CD14-positive monocyte (primary cell): ENCODE measurements at regions not wholly inside any gene's neighbourhood (a gene's known extent, or its start where the extent isn't known, plus 50 kb on each side); places are given as distances from the start of the nearest gene placed in this dataset.

Source experiments
- DNase-seq, 3 donors: peaks; one replicate each; pipeline ENCODE4 v3.0.0-alpha.2; 2011 to 2022
- H2AFZ ChIP-seq: 2 replicates; pipeline ENCODE4 v1.6.0; 2012; ENCODE audit warnings: mild to moderate bottlenecking, low read depth, low read length, inconsistent platforms; ENCODE audit not compliant: insufficient read depth, poor library complexity, severe bottlenecking
- H3K27ac ChIP-seq, 2 donors: 1 replicate in 1 of 2; 2 replicates in 1 of 2; pipeline ENCODE4 v1.5.1; 2012 to 2013; ENCODE audit warnings: low read length in 2 of 2, control low read depth in 1 of 2, inconsistent platforms in 1 of 2, low read depth in 1 of 2, mild to moderate bottlenecking in 1 of 2
- H3K27me3 ChIP-seq, 2 donors: one replicate each; pipeline versions ENCODE4 v1.6.0 to v1.6.1; 2011 to 2013; ENCODE audit warnings: low read length in 2 of 2; ENCODE audit not compliant: control insufficient read depth in 2 of 2, insufficient read depth in 2 of 2
- H3K36me3 ChIP-seq, 2 donors: replicated peaks in 1 of 2; 1 replicate in 1 of 2; 2 replicates in 1 of 2; pipeline versions ENCODE4 v1.5.1 to v1.6.1; 2012 to 2013; ENCODE audit warnings: low read length in 2 of 2, control low read depth in 1 of 2, inconsistent platforms in 1 of 2, mild to moderate bottlenecking in 1 of 2; ENCODE audit not compliant: insufficient read depth in 2 of 2, control insufficient read depth in 1 of 2
- H3K4me1 ChIP-seq, 2 donors: 1 replicate in 1 of 2; 2 replicates in 1 of 2; pipeline versions ENCODE4 v1.5.1 to v1.6.1; 2012 to 2013; ENCODE audit warnings: low read length in 2 of 2, control low read depth in 1 of 2, inconsistent platforms in 1 of 2, mild to moderate bottlenecking in 1 of 2, moderate library complexity in 1 of 2; ENCODE audit not compliant: insufficient read depth in 2 of 2, control insufficient read depth in 1 of 2
- H3K4me2 ChIP-seq: replicated peaks from 2 replicates; pipeline ENCODE3; 2012; ENCODE audit warnings: low read length, moderate library complexity, mild to moderate bottlenecking; ENCODE audit not compliant: poor library complexity, severe bottlenecking; ENCODE audit errors: extremely low read depth
- H3K4me3 ChIP-seq, 3 experiments: fragments of 200-600 bp in 1 of 3; sonication (generic) in 1 of 3; replicated peaks in 1 of 3; 1 replicate in 2 of 3; 2 replicates in 1 of 3; pipeline ENCODE4 v1.5.1; 2011 to 2013; ENCODE audit warnings: low read length in 3 of 3, mild to moderate bottlenecking in 3 of 3, control low read depth in 2 of 3, low read depth in 2 of 3, inconsistent platforms in 1 of 3, moderate library complexity in 1 of 3
- H3K79me2 ChIP-seq: 2 replicates; pipeline ENCODE4 v1.6.0; 2012; ENCODE audit warnings: mild to moderate bottlenecking, control low read depth, inconsistent platforms, low read length, moderate library complexity; ENCODE audit not compliant: insufficient read depth
- H3K9ac ChIP-seq: 2 replicates; pipeline ENCODE4 v1.6.0; 2017; ENCODE audit warnings: low read length, mild to moderate bottlenecking; ENCODE audit not compliant: insufficient read depth, poor library complexity, severe bottlenecking
- H3K9me3 ChIP-seq, 2 donors: replicated peaks in 1 of 2; 1 replicate in 1 of 2; 2 replicates in 1 of 2; pipeline versions ENCODE4 v1.5.1 to v1.6.1; 2012 to 2013; ENCODE audit warnings: low read length in 2 of 2, control low read depth in 1 of 2; ENCODE audit not compliant: control insufficient read depth in 1 of 2, insufficient read depth in 1 of 2
- H4K20me1 ChIP-seq: 2 replicates; pipeline ENCODE4 v1.6.0; 2012; ENCODE audit warnings: mild to moderate bottlenecking, low read length, control low read depth, moderate library complexity; ENCODE audit not compliant: insufficient read depth
- H3K27ac Mint-ChIP-seq, 7 donors: one replicate each; pipeline ENCODE4 v1.8.0; 2020; ENCODE audit warnings: mild to moderate bottlenecking in 7 of 7, mixed read lengths in 7 of 7, moderate library complexity in 6 of 7, inconsistent platforms in 2 of 7
- H3K27me3 Mint-ChIP-seq, 3 donors: one replicate each; pipeline ENCODE4 v1.8.0; 2021 to 2022; ENCODE audit warnings: low read depth in 3 of 3, mild to moderate bottlenecking in 3 of 3, mixed read lengths in 3 of 3, moderate library complexity in 3 of 3, inconsistent platforms in 1 of 3
- H3K36me3 Mint-ChIP-seq, 2 donors: one replicate each; pipeline ENCODE4 v1.8.0; 2020; ENCODE audit warnings: mixed read lengths in 2 of 2, inconsistent platforms in 1 of 2, mild to moderate bottlenecking in 1 of 2
- H3K4me1 Mint-ChIP-seq: one replicate; pipeline ENCODE4 v1.8.0; 2020; ENCODE audit warnings: mild to moderate bottlenecking, mixed read lengths
- H3K4me3 Mint-ChIP-seq, 2 donors: one replicate each; pipeline ENCODE4 v1.8.0; 2020; ENCODE audit warnings: mild to moderate bottlenecking in 2 of 2, mixed read lengths in 2 of 2, moderate library complexity in 1 of 2
- H3K9me3 Mint-ChIP-seq, 7 donors: one replicate each; pipeline ENCODE4 v1.8.0; 2020 to 2022; ENCODE audit warnings: mixed read lengths in 7 of 7, mild to moderate bottlenecking in 6 of 7, moderate library complexity in 6 of 7, inconsistent platforms in 2 of 7
- CTCF ChIP-seq: fragments of 200-600 bp; IDR thresholded peaks from one replicate; pipeline ENCODE4 v1.8.0; 2022; ENCODE audit warnings: antibody characterized with exemption, mild to moderate bottlenecking
- WGBS: methylation state at CpG from one replicate; pipeline ENCODE4 v1.1.5; 2013; ENCODE audit warnings: missing lambda C conversion rate; ENCODE audit not compliant: insufficient coverage; 5-methylcytosine and 5-hydroxymethylcytosine counted together
- intact Hi-C, 2 donors: fragments of 100-400 bp; cut with micrococcal nuclease; formaldehyde crosslinking; loops; one replicate each; pipeline versions ENCODE4 v1.15.0 to v1.15.1; 2023

GRCh38 chr4:153119626-153120025, 84.6 kb upstream of the TRIM2 start:
- intact Hi-C loops = no loop called here
- Mint-ChIP-seq H3K36me3 (no peaks in the 10 kb centered on the region), H3K4me3 (no peak overlapping the region), H3K27ac (no peak overlapping the region), H3K9me3 (no peaks in the 10 kb centered on the region), H3K27me3 (peaks cover 1 to 4% (median 2%) of the 10 kb centered on the region in 3 donors), H3K4me1 (peaks cover 14% of the 10 kb centered on the region)
- no peak overlapping the region for H2AFZ ChIP-seq
- no peak overlapping the region for H3K9ac ChIP-seq
- H3K36me3 ChIP-seq = no peaks in the 10 kb centered on the region
- H3K4me3 ChIP-seq = no peak overlapping the region
- no peak for DNase-seq
- WGBS = 100% methylated on average over 1 of the region's 2 CpGs
- peaks cover 3 to 12% of the 10 kb centered on the region in 2 donors for H3K4me1 ChIP-seq
- H3K27ac ChIP-seq = no peak overlapping the region
- H4K20me1 ChIP-seq = no peaks in the 10 kb centered on the region
- H3K4me2 ChIP-seq = no peak overlapping the region
- H3K79me2 ChIP-seq = no peaks in the 10 kb centered on the region
- TF ChIP-seq CTCF = no peak
- H3K27me3 ChIP-seq = no peaks in the 10 kb centered on the region
- H3K9me3 ChIP-seq = no peaks in the 10 kb centered on the region

- H3K36me3 Mint-ChIP-seq = no peaks in the 10 kb centered on the region
- H3K27ac Mint-ChIP-seq = no peak overlapping the region
- no peak overlapping the region for H3K4me2 ChIP-seq
- intact Hi-C loops = no loop called here
- H4K20me1 ChIP-seq = no peaks in the 10 kb centered on the region
- no peak overlapping the region for H3K4me3 ChIP-seq
- H3K4me1 ChIP-seq = peaks cover 3 to 12% of the 10 kb centered on the region in 2 donors
- H3K9ac ChIP-seq = no peak overlapping the region
- H3K27me3 Mint-ChIP-seq = peaks cover 0 to 4% (median 2%) of the 10 kb centered on the region in 3 donors
- H3K27ac ChIP-seq = no peak overlapping the region
- H3K4me3 Mint-ChIP-seq = no peak overlapping the region
- no peak overlapping the region for H2AFZ ChIP-seq
- WGBS = no CpG with 5 or more reads among the region's 2 CpGs
- no peaks in the 10 kb centered on the region for H3K27me3 ChIP-seq
- DNase-seq = no peak
- no peaks in the 10 kb centered on the region for H3K36me3 ChIP-seq
- H3K79me2 ChIP-seq = no peaks in the 10 kb centered on the region
- no peaks in the 10 kb centered on the region for H3K9me3 Mint-ChIP-seq
- peaks cover 12% of the 10 kb centered on the region for H3K4me1 Mint-ChIP-seq
- TF ChIP-seq CTCF = no peak
- H3K9me3 ChIP-seq = no peaks in the 10 kb centered on the region
Measured at GRCh38 chr4:153120235-153120634, 84.0 kb upstream of the TRIM2 start.
